HepG2 (cell line): ENCODE measurements at regions not wholly inside any gene's neighbourhood (a gene's known extent, or its start where the extent isn't known, plus 50 kb on each side); places are given as distances from the start of the nearest gene placed in this dataset.

Experiments
- ATAC-seq: fragments of 200-7000 bp; cut with Tn5 transposase; 3 replicates; pipeline ENCODE4 v1.9.1; 2020; ENCODE audit warnings: mild to moderate bottlenecking, moderate library complexity
- BruUV-seq: library from RNA; stranded (reverse); fragments of 400-500 nt; replicated peaks from 2 replicates; lab custom pipeline; 2021; lab: Mats Ljungman, UMichigan
- CTCF ChIA-PET: fragments of 300-600 bp; formaldehyde crosslinking; extraction: SDS; loops from one replicate; lab custom pipeline; 2021; ENCODE audit warnings: low total read pairs, inconsistent platforms, low intra/inter-chr PET ratio; lab: Yijun Ruan, JAX
- POLR2A ChIA-PET: fragments of 350-600 bp; sonication (Branson Sonifier 250); formaldehyde crosslinking; loops from one replicate; lab custom pipeline; 2020; ENCODE audit warnings: antibody characterized with exemption, inconsistent platforms; lab: Yijun Ruan, JAX
- DNase-seq: peaks from one replicate; pipeline ENCODE4 v3.0.0-alpha.2; 2015; ENCODE audit warnings: low spot score
- FAIRE-seq: peaks from 3 replicates; lab custom pipeline; 2011; peaks lifted over from hg19 to GRCh38; lab: Jason Lieb, UNC
- H2AFZ ChIP-seq: one replicate; pipeline ENCODE4 v1.6.1; 2011; ENCODE audit warnings: low read length, inconsistent platforms
- H3K27ac ChIP-seq: fragments of 300-600 bp; 3 replicates; pipeline ENCODE4 v1.8.0; 2011; ENCODE audit warnings: mixed run types, mild to moderate bottlenecking, mixed read lengths, low read length, inconsistent platforms; ENCODE audit not compliant: insufficient read depth; ENCODE audit errors: extremely low read length
- H3K27me3 ChIP-seq, 2 experiments: fragments of 200-600 bp in 1 of 2; 2 replicates in 1 of 2; 3 replicates in 1 of 2; pipeline versions ENCODE4 v1.6.0 to v1.8.0; 2011; ENCODE audit warnings: low read length in 2 of 2, mild to moderate bottlenecking in 2 of 2, moderate library complexity in 2 of 2, inconsistent platforms in 1 of 2; ENCODE audit not compliant: insufficient read depth in 2 of 2, control insufficient read depth in 1 of 2
- H3K36me3 ChIP-seq, 2 experiments: fragments of 200-600 bp in 1 of 2; replicated peaks in 1 of 2; 2 replicates in 1 of 2; 3 replicates in 1 of 2; pipeline versions ENCODE4 v1.5.1 to v1.8.0; 2011; ENCODE audit warnings: low read length in 2 of 2, inconsistent platforms in 1 of 2; ENCODE audit not compliant: insufficient read depth in 2 of 2, control insufficient read depth in 1 of 2
- H3K4me1 ChIP-seq: 2 replicates; pipeline ENCODE4 v1.5.1; 2012; ENCODE audit warnings: low read length, inconsistent platforms; ENCODE audit not compliant: insufficient read depth
- H3K4me2 ChIP-seq: 2 replicates; pipeline ENCODE4 v1.6.0; 2011; ENCODE audit warnings: low read depth, low read length, inconsistent platforms
- H3K4me3 ChIP-seq, 3 experiments: fragments of 200-600 bp in 1 of 3; sonication (generic), shearing (Covaris generic) in 1 of 3; replicated peaks in 1 of 3; 2 replicates each; pipeline ENCODE4 v1.5.1; 2011 to 2016; ENCODE audit warnings: low read length in 3 of 3, inconsistent platforms in 2 of 3, low read depth in 2 of 3, mild to moderate bottlenecking in 2 of 3, control low read depth in 1 of 3, mixed read lengths in 1 of 3; ENCODE audit not compliant: insufficient read depth in 1 of 3
- H3K79me2 ChIP-seq: one replicate; pipeline ENCODE4 v1.6.1; 2011; ENCODE audit warnings: low read length, inconsistent platforms; ENCODE audit not compliant: insufficient read depth
- H3K9ac ChIP-seq: 2 replicates; pipeline ENCODE4 v1.6.0; 2011; ENCODE audit warnings: mild to moderate bottlenecking, low read depth, low read length, inconsistent platforms; ENCODE audit not compliant: insufficient read depth
- H3K9me3 ChIP-seq: 2 replicates; pipeline ENCODE4 v1.5.1; 2012; ENCODE audit warnings: mild to moderate bottlenecking, low read length
- H4K20me1 ChIP-seq: 2 replicates; pipeline ENCODE4 v1.6.0; 2011; ENCODE audit warnings: inconsistent platforms, mild to moderate bottlenecking, low read length, moderate library complexity; ENCODE audit not compliant: insufficient read depth
- ARID2 ChIP-seq: sonication (generic); formaldehyde crosslinking; IDR thresholded peaks from 2 replicates; pipeline ENCODE4 v1.8.1; 2022; ENCODE audit warnings: mild to moderate bottlenecking, missing genetic modification reagents, borderline replicate concordance
- HHEX ChIP-seq: IDR thresholded peaks from 2 replicates; pipeline ENCODE4 v1.6.1; 2016; ENCODE audit warnings: control low read depth
- KDM6A ChIP-seq: IDR thresholded peaks from 2 replicates; pipeline ENCODE4 v1.6.1; 2016; ENCODE audit warnings: low read depth
- NFIB ChIP-seq: sonication (generic); formaldehyde crosslinking; IDR thresholded peaks from 2 replicates; pipeline ENCODE4 v1.9.0; 2021; ENCODE audit warnings: missing genetic modification reagents, mild to moderate bottlenecking, borderline replicate concordance
- NFRKB ChIP-seq: fragments of 450-650 bp; IDR thresholded peaks from 2 replicates; pipeline ENCODE4 v1.6.1; 2017
- PHF5A ChIP-seq: IDR thresholded peaks from one replicate; pipeline ENCODE4 v1.6.1; 2018; ENCODE audit warnings: low read depth, missing genetic modification reagents; ENCODE audit not compliant: unreplicated experiment
- POLR2AphosphoS5 ChIP-seq: IDR thresholded peaks from 2 replicates; pipeline ENCODE4 v1.6.1; 2012; ENCODE audit warnings: low read depth, low read length
- RAD21 ChIP-seq: fragments of 450-650 bp; formaldehyde crosslinking; IDR thresholded peaks from 2 replicates; pipeline ENCODE4 v1.5.0; 2020; ENCODE audit warnings: mild to moderate bottlenecking
- RARA ChIP-seq: IDR thresholded peaks from 2 replicates; pipeline ENCODE4 v1.6.1; 2016; ENCODE audit warnings: missing genetic modification reagents, missing compliant biosample characterization
- SNAPC4 ChIP-seq: sonication (generic); formaldehyde crosslinking; IDR thresholded peaks from 2 replicates; pipeline ENCODE4 v1.4.0; 2020; ENCODE audit warnings: mild to moderate bottlenecking, missing genetic modification reagents
- ZBTB2 ChIP-seq: sonication (generic); formaldehyde crosslinking; IDR thresholded peaks from 2 replicates; pipeline ENCODE4 v1.8.0; 2022; ENCODE audit warnings: low read depth, missing genetic modification reagents
- ZFP82 ChIP-seq: sonication (generic); formaldehyde crosslinking; IDR thresholded peaks from 2 replicates; pipeline ENCODE4 v1.5.1; 2020; ENCODE audit warnings: mild to moderate bottlenecking, missing genetic modification reagents, borderline replicate concordance
- ZNF10 ChIP-seq: sonication (generic); formaldehyde crosslinking; IDR thresholded peaks from 2 replicates; pipeline ENCODE4 v1.4.0; 2020; ENCODE audit warnings: mild to moderate bottlenecking, low read depth, missing genetic modification reagents, borderline replicate concordance
- ZNF724P ChIP-seq: sonication (generic); formaldehyde crosslinking; IDR thresholded peaks from 2 replicates; pipeline ENCODE4 v1.8.0; 2022; ENCODE audit warnings: missing genetic modification reagents, borderline replicate concordance
- WGBS: methylation state at CpG from one replicate; pipeline ENCODE4 v1.1.6; 2017; ENCODE audit warnings: low lambda C conversion rate; 5-methylcytosine and 5-hydroxymethylcytosine counted together
- in situ Hi-C: cut with HindIII; loops from 2 replicates; pipeline ENCODE4 v1.10.0; 2017; ENCODE audit warnings: low pct_unique_long_range_greater_than_20kb; ENCODE audit not compliant: extremely low pct_ligation_motif_present
- intact Hi-C: fragments of 100-400 bp; cut with micrococcal nuclease; formaldehyde crosslinking; loops from one replicate; pipeline ENCODE4 v1.10.0; 2022; ENCODE audit not compliant: unreplicated experiment
- TF ChIP-seq, protein P1 (sequence below): sonication (generic); formaldehyde crosslinking; IDR thresholded peaks from 2 replicates; pipeline ENCODE4 v1.4.0; 2020; ENCODE audit warnings: missing genetic modification reagents

GRCh38 chr12:77256956-77257355, 191.6 kb upstream of the E2F7 start:
- Histone ChIP-seq H3K9me3 (no peaks in the 10 kb centered on the region), H3K79me2 (no peaks in the 10 kb centered on the region), H3K27ac (no peak overlapping the region), H3K4me1 (no peaks in the 10 kb centered on the region), H2AFZ (no peak overlapping the region), H3K9ac (no peak overlapping the region), H3K4me3 (no peak overlapping the region), H4K20me1 (no peaks in the 10 kb centered on the region), H3K4me2 (no peak overlapping the region), H3K36me3 (no peaks in the 10 kb centered on the region), H3K27me3 (no peaks in the 10 kb centered on the region)
- no TSS peak for BruUV-seq
- DNase-seq (no peak), FAIRE-seq (no peak), ATAC-seq (no peak)
- 5% methylated on average over 1 of the region's 1 CpG for WGBS
- intact Hi-C loops (no loop called here), in situ Hi-C loops (no loop called here)
- TF ChIP-seq ARID2, result no peak
- TF ChIP-seq ZNF724P (CRISPR knock-in tag), result no peak
- no peak for TF ChIP-seq SNAPC4 (CRISPR knock-in tag)
- no peak for TF ChIP-seq NFRKB
- TF ChIP-seq KDM6A, result no peak
- TF ChIP-seq PHF5A (CRISPR knock-in tag), result no peak
- TF ChIP-seq NFIB, result no peak
- TF ChIP-seq, protein P1, sequence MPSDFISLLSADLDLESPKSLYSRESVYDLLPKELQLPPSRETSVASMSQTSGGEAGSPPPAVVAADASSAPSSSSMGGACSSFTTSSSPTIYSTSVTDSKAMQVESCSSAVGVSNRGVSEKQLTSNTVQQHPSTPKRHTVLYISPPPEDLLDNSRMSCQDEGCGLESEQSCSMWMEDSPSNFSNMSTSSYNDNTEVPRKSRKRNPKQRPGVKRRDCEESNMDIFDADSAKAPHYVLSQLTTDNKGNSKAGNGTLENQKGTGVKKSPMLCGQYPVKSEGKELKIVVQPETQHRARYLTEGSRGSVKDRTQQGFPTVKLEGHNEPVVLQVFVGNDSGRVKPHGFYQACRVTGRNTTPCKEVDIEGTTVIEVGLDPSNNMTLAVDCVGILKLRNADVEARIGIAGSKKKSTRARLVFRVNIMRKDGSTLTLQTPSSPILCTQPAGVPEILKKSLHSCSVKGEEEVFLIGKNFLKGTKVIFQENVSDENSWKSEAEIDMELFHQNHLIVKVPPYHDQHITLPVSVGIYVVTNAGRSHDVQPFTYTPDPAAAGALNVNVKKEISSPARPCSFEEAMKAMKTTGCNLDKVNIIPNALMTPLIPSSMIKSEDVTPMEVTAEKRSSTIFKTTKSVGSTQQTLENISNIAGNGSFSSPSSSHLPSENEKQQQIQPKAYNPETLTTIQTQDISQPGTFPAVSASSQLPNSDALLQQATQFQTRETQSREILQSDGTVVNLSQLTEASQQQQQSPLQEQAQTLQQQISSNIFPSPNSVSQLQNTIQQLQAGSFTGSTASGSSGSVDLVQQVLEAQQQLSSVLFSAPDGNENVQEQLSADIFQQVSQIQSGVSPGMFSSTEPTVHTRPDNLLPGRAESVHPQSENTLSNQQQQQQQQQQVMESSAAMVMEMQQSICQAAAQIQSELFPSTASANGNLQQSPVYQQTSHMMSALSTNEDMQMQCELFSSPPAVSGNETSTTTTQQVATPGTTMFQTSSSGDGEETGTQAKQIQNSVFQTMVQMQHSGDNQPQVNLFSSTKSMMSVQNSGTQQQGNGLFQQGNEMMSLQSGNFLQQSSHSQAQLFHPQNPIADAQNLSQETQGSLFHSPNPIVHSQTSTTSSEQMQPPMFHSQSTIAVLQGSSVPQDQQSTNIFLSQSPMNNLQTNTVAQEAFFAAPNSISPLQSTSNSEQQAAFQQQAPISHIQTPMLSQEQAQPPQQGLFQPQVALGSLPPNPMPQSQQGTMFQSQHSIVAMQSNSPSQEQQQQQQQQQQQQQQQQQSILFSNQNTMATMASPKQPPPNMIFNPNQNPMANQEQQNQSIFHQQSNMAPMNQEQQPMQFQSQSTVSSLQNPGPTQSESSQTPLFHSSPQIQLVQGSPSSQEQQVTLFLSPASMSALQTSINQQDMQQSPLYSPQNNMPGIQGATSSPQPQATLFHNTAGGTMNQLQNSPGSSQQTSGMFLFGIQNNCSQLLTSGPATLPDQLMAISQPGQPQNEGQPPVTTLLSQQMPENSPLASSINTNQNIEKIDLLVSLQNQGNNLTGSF, result no peak
- no peak for TF ChIP-seq RAD21 (CRISPR knock-in tag)
- TF ChIP-seq POLR2AphosphoS5, result no peak
- no peak for TF ChIP-seq RARA (CRISPR knock-in tag)
- TF ChIP-seq HHEX (CRISPR knock-in tag), result no peak
- no peak for TF ChIP-seq ZNF10 (CRISPR knock-in tag)
- no peak for TF ChIP-seq ZBTB2
- TF ChIP-seq ZFP82 (CRISPR knock-in tag), result no peak
- ChIA-PET POLR2A (no interaction called here), CTCF (no interaction called here)
